ENCODE measurements at regions not wholly inside any gene's neighbourhood (a gene's known extent, or its start where the extent isn't known, plus 50 kb on each side); places are given as distances from the start of the nearest gene placed in this dataset.

- TF ChIP-seq SUZ12 (IDR thresholded peaks at IDR 0.05; ENCODE audit: extremely low read depth, insufficient read depth, insufficient read length) (no peak), YY1 (IDR thresholded peaks at IDR 0.05; ENCODE audit: insufficient read depth, insufficient read length) (no peak), ZNF274 (IDR thresholded peaks at IDR 0.05; ENCODE audit: low read depth, low read length) (no peak)
Observed at GRCh38 chr13:33752597-33752996, 65.4 kb upstream of the RFC3 start.

Data from NT2/D1 (cell line).